ENCODE measurements at regions not wholly inside any gene's neighbourhood (a gene's known extent, or its start where the extent isn't known, plus 50 kb on each side); places are given as distances from the start of the nearest gene placed in this dataset.

GRCh38 chr4:129468624-129469023 is 372.7 kb downstream of the C4orf33 start:
- no peak for TF ChIP-seq SNAI2 (CRISPR knock-in tag; IDR thresholded peaks at IDR 0.05)
- TF ChIP-seq, protein P1, sequence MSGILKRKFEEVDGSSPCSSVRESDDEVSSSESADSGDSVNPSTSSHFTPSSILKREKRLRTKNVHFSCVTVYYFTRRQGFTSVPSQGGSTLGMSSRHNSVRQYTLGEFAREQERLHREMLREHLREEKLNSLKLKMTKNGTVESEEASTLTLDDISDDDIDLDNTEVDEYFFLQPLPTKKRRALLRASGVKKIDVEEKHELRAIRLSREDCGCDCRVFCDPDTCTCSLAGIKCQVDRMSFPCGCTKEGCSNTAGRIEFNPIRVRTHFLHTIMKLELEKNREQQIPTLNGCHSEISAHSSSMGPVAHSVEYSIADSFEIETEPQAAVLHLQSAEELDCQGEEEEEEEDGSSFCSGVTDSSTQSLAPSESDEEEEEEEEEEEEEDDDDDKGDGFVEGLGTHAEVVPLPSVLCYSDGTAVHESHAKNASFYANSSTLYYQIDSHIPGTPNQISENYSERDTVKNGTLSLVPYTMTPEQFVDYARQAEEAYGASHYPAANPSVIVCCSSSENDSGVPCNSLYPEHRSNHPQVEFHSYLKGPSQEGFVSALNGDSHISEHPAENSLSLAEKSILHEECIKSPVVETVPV (CRISPR knock-in tag; IDR thresholded peaks at IDR 0.05) = no peak
- no peak for TF ChIP-seq ZFP3 (CRISPR knock-in tag; IDR thresholded peaks at IDR 0.05)
- TF ChIP-seq PATZ1 (CRISPR knock-in tag; IDR thresholded peaks at IDR 0.05; ENCODE audit: borderline replicate concordance) = no peak
- TF ChIP-seq ZFP30 (CRISPR knock-in tag; IDR thresholded peaks at IDR 0.05) = no peak
- TF ChIP-seq ZNF8 (CRISPR knock-in tag; IDR thresholded peaks at IDR 0.05) = no peak
